IMR-90 (cell line): ENCODE measurements at regions not wholly inside any gene's neighbourhood (a gene's known extent, or its start where the extent isn't known, plus 50 kb on each side); places are given as distances from the start of the nearest gene placed in this dataset.

ENCODE experiments used
- CEBPB ChIP-seq: IDR thresholded peaks from 2 replicates; pipeline ENCODE4 v1.6.1; 2012; ENCODE audit warnings: low read depth, low read length, improper control_type of control experiment
- CHD1 ChIP-seq: IDR thresholded peaks from 2 replicates; pipeline ENCODE4 v1.6.1; 2012; ENCODE audit warnings: low read depth, low read length, improper control_type of control experiment
- CTCF ChIP-seq: conservative IDR thresholded peaks from 2 replicates; pipeline ENCODE4 v1.5.1; 2012; ENCODE audit warnings: mild to moderate bottlenecking, low read depth, low read length, improper control_type of control experiment
- MAFK ChIP-seq: IDR thresholded peaks from 2 replicates; pipeline ENCODE4 v1.6.1; 2012; ENCODE audit warnings: low read depth, low read length, improper control_type of control experiment
- MXI1 ChIP-seq: IDR thresholded peaks from 2 replicates; pipeline ENCODE4 v1.6.1; 2012; ENCODE audit warnings: low read depth, mild to moderate bottlenecking, low read length, moderate library complexity, borderline replicate concordance
- POLR2A ChIP-seq: IDR thresholded peaks from 2 replicates; pipeline ENCODE4 v1.6.1; 2012; ENCODE audit warnings: mild to moderate bottlenecking, low read depth, low read length
- RAD21 ChIP-seq: IDR thresholded peaks from 2 replicates; pipeline ENCODE4 v1.6.1; 2012; ENCODE audit warnings: low read length, improper control_type of control experiment
- RCOR1 ChIP-seq: IDR thresholded peaks from 2 replicates; pipeline ENCODE4 v1.6.1; 2012; ENCODE audit warnings: mild to moderate bottlenecking, low read length, improper control_type of control experiment; ENCODE audit not compliant: insufficient replicate concordance
- RFX5 ChIP-seq: IDR thresholded peaks from 2 replicates; pipeline ENCODE4 v1.8.0; 2012; ENCODE audit warnings: low read depth, mild to moderate bottlenecking, low read length, moderate library complexity
- SMC3 ChIP-seq: fragments of 150-350 bp; IDR thresholded peaks from 2 replicates; pipeline ENCODE4 v1.6.1; 2016; ENCODE audit warnings: low read depth, mild to moderate bottlenecking, antibody characterized with exemption, low read length, moderate library complexity

DNA sequence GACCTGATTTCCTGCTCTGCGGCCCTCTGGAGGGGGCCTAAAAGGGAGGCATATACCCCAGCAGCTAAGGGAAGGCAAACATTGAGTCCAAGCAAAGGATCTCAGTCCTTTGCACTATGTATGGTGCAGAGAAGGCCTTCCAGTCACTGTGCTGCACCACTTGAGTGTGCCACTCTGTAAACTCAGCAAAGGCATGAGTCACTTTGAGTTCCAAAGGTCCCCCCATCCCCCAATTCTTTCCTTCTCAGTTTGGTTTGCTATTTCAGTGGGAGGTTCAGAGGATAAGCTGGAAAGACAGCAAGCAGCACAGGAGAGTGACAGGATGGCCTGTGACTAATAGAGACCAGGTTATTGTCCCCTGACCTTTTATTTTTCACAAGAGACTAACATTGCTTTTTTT, 131.3 kb downstream of the FHDC1 start:
- TF ChIP-seq CTCF (no peak), RCOR1 (no peak), RFX5 (no peak), POLR2A (no peak), MAFK (no peak), RAD21 (no peak), SMC3 (no peak), MXI1 (no peak), CEBPB (no peak), CHD1 (no peak)
